Neural cell (in vitro differentiated cells): ENCODE measurements at regions not wholly inside any gene's neighbourhood (a gene's known extent, or its start where the extent isn't known, plus 50 kb on each side); places are given as distances from the start of the nearest gene placed in this dataset.

ENCODE experiments used
- H2AFZ ChIP-seq: fragments of 200-600, 300-800 bp; sonication (generic), shearing (Covaris generic); 2 replicates; pipeline ENCODE4 v1.6.0; 2014; ENCODE audit warnings: low read depth, mild to moderate bottlenecking, antibody characterized with exemption, low read length, moderate library complexity
- H3F3A ChIP-seq: fragments of 200-600 bp; shearing (Covaris generic); 2 replicates; pipeline ENCODE4 v1.6.1; 2016; ENCODE audit warnings: mild to moderate bottlenecking, moderate library complexity, mixed read lengths, antibody characterized with exemption, low read length; ENCODE audit not compliant: insufficient read depth, poor library complexity, severe bottlenecking
- H3K27ac ChIP-seq: fragments of 200-600, 300-800 bp; sonication (generic), shearing (Covaris generic); 2 replicates; pipeline ENCODE4 v1.5.1; 2014; ENCODE audit warnings: mild to moderate bottlenecking, low read length, moderate library complexity
- H3K27me3 ChIP-seq: fragments of 300-800, 200-600 bp; sonication (generic), shearing (Covaris generic); 2 replicates; pipeline ENCODE4 v1.6.0; 2014; ENCODE audit warnings: mild to moderate bottlenecking, low read depth, low read length, moderate library complexity; ENCODE audit not compliant: insufficient read depth
- H3K36me3 ChIP-seq: fragments of 300-800, 200-600 bp; sonication (generic), shearing (Covaris generic); 2 replicates; pipeline ENCODE4 v1.5.1; 2014; ENCODE audit warnings: mild to moderate bottlenecking, antibody characterized with exemption, low read length, moderate library complexity; ENCODE audit not compliant: insufficient read depth
- H3K4me2 ChIP-seq: fragments of 300-800, 200-600 bp; sonication (generic), shearing (Covaris generic); 2 replicates; pipeline ENCODE4 v1.6.0; 2014; ENCODE audit warnings: mild to moderate bottlenecking, low read length
- H3K4me3 ChIP-seq: fragments of 300-800, 200-600 bp; sonication (generic), shearing (Covaris generic); 2 replicates; pipeline ENCODE4 v1.5.1; 2014; ENCODE audit warnings: mild to moderate bottlenecking, low read length, moderate library complexity
- H3K79me2 ChIP-seq: fragments of 200-600 bp; shearing (Covaris generic); replicated peaks from 2 replicates; pipeline ENCODE4 v1.6.0; 2014; ENCODE audit warnings: mild to moderate bottlenecking, low read length, moderate library complexity; ENCODE audit not compliant: insufficient read depth
- H3K9ac ChIP-seq: fragments of 300-800, 200-600 bp; sonication (generic), shearing (Covaris generic); 2 replicates; pipeline ENCODE4 v1.6.1; 2016; ENCODE audit warnings: mild to moderate bottlenecking, low read length, mixed read lengths
- H3K9me2 ChIP-seq: fragments of 200-600 bp; shearing (Covaris generic); 2 replicates; pipeline ENCODE4 v1.6.1; 2016; ENCODE audit warnings: mild to moderate bottlenecking, low read length, mixed read lengths; ENCODE audit not compliant: insufficient read depth
- H3K9me3 ChIP-seq: fragments of 200-600, 300-800 bp; sonication (generic), shearing (Covaris generic); 2 replicates; pipeline ENCODE4 v1.6.1; 2016; ENCODE audit warnings: mild to moderate bottlenecking, mixed run types, low read length, moderate library complexity, mixed read lengths
- H4K20me1 ChIP-seq: fragments of 200-600 bp; shearing (Covaris generic); 2 replicates; pipeline ENCODE4 v1.6.1; 2016; ENCODE audit warnings: mild to moderate bottlenecking, mixed run types; ENCODE audit not compliant: insufficient read depth
- CTCF ChIP-seq: fragments of 450-650 bp; IDR thresholded peaks from 2 replicates; pipeline ENCODE4 v1.5.1; 2014; ENCODE audit warnings: antibody characterized with exemption, mild to moderate bottlenecking, moderate library complexity; ENCODE audit not compliant: poor library complexity, severe bottlenecking
- EP300 ChIP-seq: fragments of 450-650 bp; conservative IDR thresholded peaks from 2 replicates; pipeline ENCODE4 v1.6.1; 2014; ENCODE audit warnings: antibody characterized with exemption, mild to moderate bottlenecking, moderate library complexity; ENCODE audit not compliant: poor library complexity, severe bottlenecking
- EZH2 ChIP-seq: fragments of 200-600, 300-800 bp; shearing (Covaris generic), sonication (generic); IDR thresholded peaks from 2 replicates; pipeline ENCODE4 v1.6.1; 2014; ENCODE audit warnings: antibody characterized with exemption, low read length, borderline replicate concordance, mild to moderate bottlenecking; ENCODE audit not compliant: insufficient read depth, poor library complexity, severe bottlenecking
- MXI1 ChIP-seq: fragments of 450-650 bp; conservative IDR thresholded peaks from 2 replicates; pipeline ENCODE4 v1.6.1; 2014; ENCODE audit warnings: antibody characterized with exemption, mild to moderate bottlenecking; ENCODE audit not compliant: poor library complexity, severe bottlenecking
- POLR2AphosphoS5 ChIP-seq: IDR thresholded peaks from 2 replicates; pipeline ENCODE4 v1.6.1; 2012
- RAD21 ChIP-seq: fragments of 450-650 bp; conservative IDR thresholded peaks from 2 replicates; pipeline ENCODE4 v1.6.1; 2014; ENCODE audit warnings: antibody characterized with exemption, mild to moderate bottlenecking, moderate library complexity
- REST ChIP-seq: IDR thresholded peaks from 2 replicates; pipeline ENCODE4 v1.6.1; 2012; ENCODE audit warnings: borderline replicate concordance
- SMC3 ChIP-seq: fragments of 450-650 bp; conservative IDR thresholded peaks from 2 replicates; pipeline ENCODE4 v1.6.1; 2014; ENCODE audit warnings: antibody characterized with exemption, mild to moderate bottlenecking, moderate library complexity; ENCODE audit not compliant: poor library complexity
- TAF1 ChIP-seq: IDR thresholded peaks from 2 replicates; pipeline ENCODE4 v1.6.1; 2012; ENCODE audit warnings: low read depth

GRCh38 chr3:153896197-153896596, 225.0 kb upstream of the ARHGEF26 start:
- no peaks in the 10 kb centered on the region for H3K36me3 ChIP-seq
- H3K9me2 ChIP-seq: no peaks in the 10 kb centered on the region
- H3K4me3 ChIP-seq: no peak overlapping the region
- H3K4me2 ChIP-seq: no peak overlapping the region
- no peaks in the 10 kb centered on the region for H3K27me3 ChIP-seq
- no peaks in the 10 kb centered on the region for H4K20me1 ChIP-seq
- H3K9me3 ChIP-seq: no peaks in the 10 kb centered on the region
- H3K79me2 ChIP-seq: no peaks in the 10 kb centered on the region
- no peaks in the 10 kb centered on the region for H3F3A ChIP-seq
- H2AFZ ChIP-seq: no peak overlapping the region
- no peak overlapping the region for H3K9ac ChIP-seq
- no peak for TF ChIP-seq RAD21
- no peak for TF ChIP-seq REST
- TF ChIP-seq EZH2: no peak
- TF ChIP-seq EP300: no peak
- no peak for TF ChIP-seq POLR2AphosphoS5
- TF ChIP-seq TAF1: no peak
- TF ChIP-seq MXI1: no peak
- TF ChIP-seq CTCF: no peak
- no peak for TF ChIP-seq SMC3
- H3K27ac ChIP-seq: no peak overlapping the region

- Histone ChIP-seq H3K4me3 (no peak overlapping the region), H3K36me3 (no peaks in the 10 kb centered on the region), H3K9ac (no peak overlapping the region), H3F3A (no peaks in the 10 kb centered on the region), H3K79me2 (no peaks in the 10 kb centered on the region), H3K27ac (no peak overlapping the region), H3K4me2 (no peak overlapping the region), H3K9me3 (no peaks in the 10 kb centered on the region), H3K27me3 (no peaks in the 10 kb centered on the region), H4K20me1 (no peaks in the 10 kb centered on the region), H3K9me2 (no peaks in the 10 kb centered on the region), H2AFZ (no peak overlapping the region)
- TF ChIP-seq MXI1 (no peak), EP300 (no peak), CTCF (no peak), SMC3 (no peak), POLR2AphosphoS5 (no peak), REST (no peak), EZH2 (no peak)
Measured at GRCh38 chr3:153897025-153897723, 224.0 kb upstream of the ARHGEF26 start.
